GM18505 (cell line): ENCODE measurements at regions not wholly inside any gene's neighbourhood (a gene's known extent, or its start where the extent isn't known, plus 50 kb on each side); places are given as distances from the start of the nearest gene placed in this dataset.

Source experiments
- ATAC-seq: cut with Tn5 transposase; IDR thresholded peaks from one replicate; pipeline ENCODE4 v1.9.1; 2021; ENCODE audit not compliant: unreplicated experiment
- POLR2A ChIP-seq: IDR thresholded peaks from 4 replicates; pipeline ENCODE4 v1.6.1; 2011; ENCODE audit warnings: borderline replicate concordance; ENCODE audit not compliant: insufficient read depth, insufficient read length; ENCODE audit errors: extremely low read depth

DNA sequence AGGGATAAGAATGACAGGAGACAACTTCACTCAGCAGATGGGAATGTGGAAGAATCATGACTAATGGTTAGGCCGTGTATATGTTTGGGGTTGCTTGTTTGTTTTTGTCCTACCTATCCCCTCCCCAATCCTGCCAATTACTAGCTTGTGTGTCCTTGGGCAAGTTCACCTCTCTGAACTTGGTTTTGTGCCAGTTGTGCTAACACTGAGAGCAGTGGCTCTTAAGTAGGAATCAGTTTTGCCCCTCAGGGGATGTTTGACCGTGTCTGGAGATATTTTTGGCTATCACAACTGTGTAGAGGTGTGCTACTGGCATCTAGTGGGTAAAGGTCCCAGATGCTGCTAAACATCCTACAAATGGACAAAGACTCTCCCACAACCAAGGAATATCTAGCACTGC lies 287.0 kb downstream of the DMRT2 start:
- TF ChIP-seq POLR2A, result no peak
- ATAC-seq, result no peak

- ATAC-seq, result no peak
- no peak for TF ChIP-seq POLR2A
Observed at GRCh38 chr9:1340390-1340789, 290.2 kb downstream of the DMRT2 start.

GRCh38 chr9:1353291-1353690 lies 303.1 kb downstream of the DMRT2 start:
- no peak for ATAC-seq
- no peak for TF ChIP-seq POLR2A

GRCh38 chr9:1354086-1354485 lies 303.9 kb downstream of the DMRT2 start:
- TF ChIP-seq POLR2A, result no peak
- no peak for ATAC-seq

GRCh38 chr9:1354606-1355005 lies 304.4 kb downstream of the DMRT2 start:
- no peak for ATAC-seq
- no peak for TF ChIP-seq POLR2A

- TF ChIP-seq POLR2A, result no peak
- ATAC-seq, result no peak
Observed at GRCh38 chr9:1355656-1356055, 305.5 kb downstream of the DMRT2 start.

- no peak for ATAC-seq
- TF ChIP-seq POLR2A, result no peak
Observed at GRCh38 chr9:1362845-1363244, 312.7 kb downstream of the DMRT2 start.

GRCh38 chr9:1366276-1366675 lies 316.1 kb downstream of the DMRT2 start:
- TF ChIP-seq POLR2A, result no peak

DNA sequence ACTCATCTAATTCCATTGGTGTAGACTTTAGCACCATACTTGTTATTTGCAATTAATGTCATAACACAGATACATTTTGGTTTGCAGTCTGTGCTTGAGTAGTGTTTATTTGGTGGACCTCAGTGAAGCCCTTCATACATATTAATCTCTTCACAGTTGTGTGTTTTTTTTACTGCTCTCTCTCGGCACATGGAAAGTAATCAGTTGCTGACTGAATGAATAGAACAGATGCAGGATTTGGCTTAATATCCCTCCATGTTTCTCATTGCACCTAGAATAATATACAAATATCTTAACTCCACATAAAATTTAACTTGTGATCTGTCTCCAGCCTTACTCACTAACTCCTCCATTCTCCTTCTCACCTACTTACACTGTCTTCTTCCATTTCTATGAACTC lies 319.1 kb downstream of the DMRT2 start:
- no peak for ATAC-seq
- no peak for TF ChIP-seq POLR2A

More at GRCh38 chr9:1366276-1366675, 316.1 kb downstream of the DMRT2 start:
- ATAC-seq, result no peak

GRCh38 chr9:1373445-1373844 lies 323.3 kb downstream of the DMRT2 start:
- no peak for ATAC-seq
- no peak for TF ChIP-seq POLR2A

GRCh38 chr9:1383899-1384455 lies 333.8 kb downstream of the DMRT2 start:
- no peak for TF ChIP-seq POLR2A
- ATAC-seq, result no peak

- no peak for ATAC-seq
- no peak for TF ChIP-seq POLR2A
Observed at GRCh38 chr9:1384816-1385215, 334.7 kb downstream of the DMRT2 start.

GRCh38 chr9:1386420-1386819 lies 336.3 kb downstream of the DMRT2 start:
- TF ChIP-seq POLR2A, result no peak
- no peak for ATAC-seq

GRCh38 chr9:1388216-1388615 lies 338.1 kb downstream of the DMRT2 start:
- no peak for TF ChIP-seq POLR2A
- ATAC-seq, result no peak

GRCh38 chr9:1400983-1401382 lies 350.8 kb downstream of the DMRT2 start:
- TF ChIP-seq POLR2A, result no peak
- no peak for ATAC-seq

- no peak for ATAC-seq
- TF ChIP-seq POLR2A, result no peak
Observed at GRCh38 chr9:1404940-1405339, 354.8 kb downstream of the DMRT2 start.

GRCh38 chr9:1411826-1412225 lies 361.7 kb downstream of the DMRT2 start:
- TF ChIP-seq POLR2A, result no peak
- ATAC-seq, result no peak
